ENCODE measurements at regions not wholly inside any gene's neighbourhood (a gene's known extent, or its start where the extent isn't known, plus 50 kb on each side); places are given as distances from the start of the nearest gene placed in this dataset.

- no peak for DNase-seq (ENCODE audit: low spot score)
Measured at GRCh38 chr1:38101037-38101785, 54.6 kb upstream of the POU3F1 start.

- DNase-seq (ENCODE audit: low spot score) = no peak
Measured at GRCh38 chr1:38098101-38098847, 51.7 kb upstream of the POU3F1 start.

DNA sequence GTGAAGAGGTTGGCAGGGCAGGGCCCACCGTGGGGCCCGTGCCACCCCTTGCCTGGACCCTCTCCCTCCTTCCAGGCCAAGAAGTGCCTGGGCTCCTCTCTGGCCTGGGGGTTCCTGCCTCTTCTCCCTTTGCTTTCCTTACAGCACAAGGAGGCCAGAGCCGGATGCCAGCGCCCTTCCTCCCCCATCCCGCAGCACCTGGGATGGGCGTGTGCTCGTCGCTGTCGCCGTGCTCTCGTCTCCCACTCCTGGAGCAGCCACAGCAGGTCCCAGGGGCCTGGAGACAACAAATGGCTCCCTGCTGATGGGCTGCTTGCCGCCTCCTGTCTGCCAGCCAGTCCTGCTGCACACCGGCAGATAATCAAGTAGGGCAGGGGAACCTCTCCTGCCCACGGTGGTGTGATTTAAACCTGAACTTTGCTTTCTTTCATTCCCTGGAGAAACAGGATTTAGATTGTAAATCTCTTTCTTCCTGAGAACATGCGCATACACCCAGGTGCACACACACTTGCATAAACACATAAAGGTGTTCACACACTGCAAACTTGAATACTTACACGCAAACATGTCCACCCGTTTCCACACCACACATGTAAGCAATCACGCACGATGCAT lies 50.8 kb upstream of the POU3F1 start:
- DNase-seq (ENCODE audit: low spot score) = no peak
